IMR-90 (cell line): ENCODE measurements at regions not wholly inside any gene's neighbourhood (a gene's known extent, or its start where the extent isn't known, plus 50 kb on each side); places are given as distances from the start of the nearest gene placed in this dataset.

Experiments used
- ATAC-seq: fragments of 200-7000 bp; cut with Tn5 transposase; 2 replicates; pipeline ENCODE4 v1.9.1; 2020; ENCODE audit warnings: low read depth, mild to moderate bottlenecking, moderate library complexity
- BruUV-seq: library from RNA; stranded (reverse); fragments of 400-500 nt; replicated peaks from 2 replicates; lab custom pipeline; 2021; lab: Mats Ljungman, UMichigan
- CTCF ChIA-PET: fragments of 300-600 bp; formaldehyde crosslinking; extraction: SDS; loops from one replicate; lab custom pipeline; 2021; ENCODE audit warnings: antibody characterized with exemption; lab: Yijun Ruan, JAX
- POLR2A ChIA-PET: fragments of 300-600 bp; sonication (Branson Sonifier 250); formaldehyde crosslinking; loops from one replicate; lab custom pipeline; 2022; ENCODE audit warnings: antibody characterized with exemption; ENCODE audit not compliant: unreplicated experiment; lab: Charles Lee
- DNase-seq: peaks from one replicate; pipeline ENCODE4 v3.0.0; 2013
- H2AFZ ChIP-seq: replicated peaks from 2 replicates; pipeline ENCODE3; 2013; ENCODE audit warnings: low read length, mild to moderate bottlenecking; ENCODE audit not compliant: poor library complexity
- H2AK5ac ChIP-seq: 2 replicates; pipeline ENCODE4 v1.6.1; 2013; ENCODE audit warnings: low read depth, low read length, inconsistent platforms
- H2AK9ac ChIP-seq: replicated peaks from 2 replicates; pipeline ENCODE3; 2013; ENCODE audit warnings: mild to moderate bottlenecking, low read depth, low read length, moderate library complexity; ENCODE audit not compliant: poor library complexity
- H2BK120ac ChIP-seq: 2 replicates; pipeline ENCODE4 v1.6.1; 2013; ENCODE audit warnings: low read depth, low read length, inconsistent platforms
- H2BK15ac ChIP-seq: 3 replicates; pipeline ENCODE4 v1.6.1; 2013; ENCODE audit warnings: low read depth, low read length, inconsistent platforms
- H2BK20ac ChIP-seq: 2 replicates; pipeline ENCODE4 v1.6.1; 2013; ENCODE audit warnings: low read depth, mild to moderate bottlenecking, inconsistent platforms, low read length, moderate library complexity
- H2BK5ac ChIP-seq: 2 replicates; pipeline ENCODE4 v1.6.1; 2013; ENCODE audit warnings: mild to moderate bottlenecking, low read depth, low read length, inconsistent platforms; ENCODE audit not compliant: poor library complexity, severe bottlenecking
- H3K14ac ChIP-seq: replicated peaks from 2 replicates; pipeline ENCODE4 v1.6.1; 2013; ENCODE audit warnings: low read depth, low read length, inconsistent platforms
- H3K18ac ChIP-seq: 2 replicates; pipeline ENCODE4 v1.6.1; 2013; ENCODE audit warnings: low read depth, low read length, control low read depth
- H3K23ac ChIP-seq: 2 replicates; pipeline ENCODE4 v1.6.1; 2013; ENCODE audit warnings: low read depth, low read length, inconsistent platforms
- H3K27ac ChIP-seq: 2 replicates; pipeline ENCODE4 v1.5.1; 2013; ENCODE audit warnings: mild to moderate bottlenecking, control low read depth, low read length; ENCODE audit not compliant: insufficient read depth
- H3K27me3 ChIP-seq: 2 replicates; pipeline ENCODE4 v1.6.1; 2013; ENCODE audit warnings: low read length; ENCODE audit not compliant: control insufficient read depth, insufficient read depth
- H3K36me3 ChIP-seq: 2 replicates; pipeline ENCODE4 v1.6.1; 2013; ENCODE audit warnings: low read length, mixed read lengths; ENCODE audit not compliant: control insufficient read depth, insufficient read depth
- H3K4ac ChIP-seq: 2 replicates; pipeline ENCODE4 v1.6.1; 2013; ENCODE audit warnings: low read depth, low read length, inconsistent platforms
- H3K4me1 ChIP-seq: 2 replicates; pipeline ENCODE4 v1.6.1; 2013; ENCODE audit warnings: low read length, mixed read lengths; ENCODE audit not compliant: control insufficient read depth, insufficient read depth
- H3K4me2 ChIP-seq: 2 replicates; pipeline ENCODE4 v1.6.1; 2013; ENCODE audit warnings: low read depth, mild to moderate bottlenecking, control low read depth, low read length, moderate library complexity
- H3K4me3 ChIP-seq: 2 replicates; pipeline ENCODE4 v1.5.1; 2013; ENCODE audit warnings: low read depth, mild to moderate bottlenecking, control low read depth, low read length, moderate library complexity; ENCODE audit not compliant: insufficient read depth
- H3K56ac ChIP-seq: 2 replicates; pipeline ENCODE4 v1.6.1; 2013; ENCODE audit warnings: low read length, inconsistent platforms; ENCODE audit not compliant: insufficient read depth; ENCODE audit errors: extremely low read depth
- H3K79me1 ChIP-seq, 2 experiments: 2 replicates each; pipeline ENCODE4 v1.6.1; 2013; ENCODE audit warnings: low read length in 2 of 2, inconsistent platforms in 1 of 2, low read depth in 1 of 2
- H3K9ac ChIP-seq: 2 replicates; pipeline ENCODE4 v1.6.1; 2013; ENCODE audit warnings: low read depth, low read length, control low read depth
- H3K9me1 ChIP-seq: 2 replicates; pipeline ENCODE4 v1.6.1; 2013; ENCODE audit warnings: low read length, inconsistent platforms; ENCODE audit not compliant: insufficient read depth
- H3K9me3 ChIP-seq: 2 replicates; pipeline ENCODE4 v1.6.1; 2013; ENCODE audit warnings: low read length; ENCODE audit not compliant: control insufficient read depth, insufficient read depth
- H4K20me1 ChIP-seq: 2 replicates; pipeline ENCODE4 v1.6.1; 2013; ENCODE audit warnings: low read length, inconsistent platforms; ENCODE audit not compliant: insufficient read depth
- H4K5ac ChIP-seq: 2 replicates; pipeline ENCODE4 v1.6.1; 2013; ENCODE audit warnings: mild to moderate bottlenecking, low read depth, low read length, control low read depth
- H4K8ac ChIP-seq, 2 experiments: 2 replicates each; pipeline ENCODE4 v1.6.1; 2013; ENCODE audit warnings: low read depth in 2 of 2, low read length in 2 of 2, control low read depth in 1 of 2, inconsistent platforms in 1 of 2
- H4K91ac ChIP-seq: 2 replicates; pipeline ENCODE4 v1.6.1; 2013; ENCODE audit warnings: low read depth, low read length, inconsistent platforms; ENCODE audit not compliant: insufficient read depth
- BHLHE40 ChIP-seq: fragments of 150-350 bp; IDR thresholded peaks from 2 replicates; pipeline ENCODE4 v1.6.1; 2016; ENCODE audit warnings: mild to moderate bottlenecking, low read depth, low read length
- CEBPB ChIP-seq: IDR thresholded peaks from 2 replicates; pipeline ENCODE4 v1.6.1; 2012; ENCODE audit warnings: low read depth, low read length, improper control_type of control experiment
- MAFK ChIP-seq: IDR thresholded peaks from 2 replicates; pipeline ENCODE4 v1.6.1; 2012; ENCODE audit warnings: low read depth, low read length, improper control_type of control experiment
- NFE2L2 ChIP-seq: fragments of 150-350 bp; IDR thresholded peaks from 2 replicates; pipeline ENCODE4 v1.6.1; 2016; ENCODE audit warnings: low read depth, mild to moderate bottlenecking, low read length
- POLR2A ChIP-seq: IDR thresholded peaks from 2 replicates; pipeline ENCODE4 v1.6.1; 2012; ENCODE audit warnings: mild to moderate bottlenecking, low read depth, low read length
- RCOR1 ChIP-seq: IDR thresholded peaks from 2 replicates; pipeline ENCODE4 v1.6.1; 2012; ENCODE audit warnings: mild to moderate bottlenecking, low read length, improper control_type of control experiment; ENCODE audit not compliant: insufficient replicate concordance
- RFX5 ChIP-seq: IDR thresholded peaks from 2 replicates; pipeline ENCODE4 v1.8.0; 2012; ENCODE audit warnings: low read depth, mild to moderate bottlenecking, low read length, moderate library complexity
- SMC3 ChIP-seq: fragments of 150-350 bp; IDR thresholded peaks from 2 replicates; pipeline ENCODE4 v1.6.1; 2016; ENCODE audit warnings: low read depth, mild to moderate bottlenecking, antibody characterized with exemption, low read length, moderate library complexity
- USF2 ChIP-seq: fragments of 150-350 bp; IDR thresholded peaks from 2 replicates; pipeline ENCODE4 v1.6.1; 2017; ENCODE audit warnings: mild to moderate bottlenecking, antibody characterized with exemption, low read length, low read depth
- WGBS, 2 experiments: methylation state at CpG; one replicate each; pipeline versions ENCODE4 v1.1.5 to v1.1.7; 2013; ENCODE audit warnings: missing lambda C conversion rate in 2 of 2; ENCODE audit not compliant: insufficient read length in 1 of 2; ENCODE audit errors: extremely low coverage in 2 of 2; 5-methylcytosine and 5-hydroxymethylcytosine counted together
- dilution Hi-C: fragments of 300-500 bp; cut with HindIII; formaldehyde crosslinking; loops from one replicate; pipeline ENCODE4 v1.14.3; 2018; ENCODE audit warnings: low sequenced_read_pairs; ENCODE audit not compliant: unreplicated experiment
- in situ Hi-C: fragments of 300-500 bp; cut with MboI; formaldehyde crosslinking; loops from 3 replicates; pipeline ENCODE4 v1.14.3; 2019; ENCODE audit warnings: low sequenced_read_pairs, inconsistent platforms, mixed read lengths
- intact Hi-C: fragments of 100-400 bp; cut with micrococcal nuclease; formaldehyde crosslinking; loops from 2 replicates; pipeline ENCODE4 v1.10.0; 2022
- TF ChIP-seq, protein P1 (sequence below): conservative IDR thresholded peaks from 2 replicates; pipeline ENCODE4 v1.5.1; 2012; ENCODE audit warnings: mild to moderate bottlenecking, low read depth, low read length, improper control_type of control experiment

DNA sequence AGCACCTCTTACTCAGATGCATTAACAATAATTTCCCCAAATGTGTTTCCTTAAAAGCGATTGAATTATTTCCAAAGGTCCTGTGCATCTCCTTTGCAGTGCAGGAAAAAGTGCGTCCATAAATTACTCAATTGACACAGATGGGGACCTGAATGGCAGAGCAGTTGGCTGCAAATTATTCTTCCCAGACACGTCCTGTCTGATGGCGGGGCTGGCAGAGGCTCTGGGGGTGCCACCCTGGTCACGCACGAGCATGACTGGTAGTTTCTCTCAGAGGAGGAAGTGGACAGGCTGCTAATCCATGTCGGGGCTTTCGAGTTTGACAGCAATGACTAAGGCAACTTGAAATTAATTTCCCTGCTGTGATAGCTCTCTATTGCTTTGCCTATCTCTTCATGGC, 264.8 kb upstream of the BRINP1 start:
- Histone ChIP-seq H2AK9ac (no peak overlapping the region), H4K91ac (no peak overlapping the region), H3K27me3 (no peaks in the 10 kb centered on the region), H3K4me3 (no peak overlapping the region), H2BK5ac (no peak overlapping the region), H3K14ac (no peak overlapping the region), H3K23ac (no peak overlapping the region), H4K5ac (no peak overlapping the region), H2AFZ (no peak overlapping the region), H3K56ac (no peak overlapping the region), H3K4me2 (no peak overlapping the region), H3K27ac (no peak overlapping the region), H2BK15ac (no peak overlapping the region), H3K4ac (no peak overlapping the region), H4K8ac (no peak overlapping the region), H2BK120ac (no peak overlapping the region), H3K9ac (no peak overlapping the region), H3K36me3 (no peaks in the 10 kb centered on the region), H2BK20ac (no peak overlapping the region), H2AK5ac (no peak overlapping the region), H3K9me1 (no peaks in the 10 kb centered on the region), H3K79me1 (no peaks in the 10 kb centered on the region), H4K20me1 (no peaks in the 10 kb centered on the region), H3K4me1 (no peaks in the 10 kb centered on the region), H3K9me3 (peaks cover 15% of the 10 kb centered on the region), H3K18ac (no peak overlapping the region)
- ATAC-seq = no peak
- BruUV-seq = no TSS peak
- ChIA-PET POLR2A (no interaction called here), CTCF (no interaction called here)
- no peak for TF ChIP-seq POLR2A
- TF ChIP-seq, protein P1, sequence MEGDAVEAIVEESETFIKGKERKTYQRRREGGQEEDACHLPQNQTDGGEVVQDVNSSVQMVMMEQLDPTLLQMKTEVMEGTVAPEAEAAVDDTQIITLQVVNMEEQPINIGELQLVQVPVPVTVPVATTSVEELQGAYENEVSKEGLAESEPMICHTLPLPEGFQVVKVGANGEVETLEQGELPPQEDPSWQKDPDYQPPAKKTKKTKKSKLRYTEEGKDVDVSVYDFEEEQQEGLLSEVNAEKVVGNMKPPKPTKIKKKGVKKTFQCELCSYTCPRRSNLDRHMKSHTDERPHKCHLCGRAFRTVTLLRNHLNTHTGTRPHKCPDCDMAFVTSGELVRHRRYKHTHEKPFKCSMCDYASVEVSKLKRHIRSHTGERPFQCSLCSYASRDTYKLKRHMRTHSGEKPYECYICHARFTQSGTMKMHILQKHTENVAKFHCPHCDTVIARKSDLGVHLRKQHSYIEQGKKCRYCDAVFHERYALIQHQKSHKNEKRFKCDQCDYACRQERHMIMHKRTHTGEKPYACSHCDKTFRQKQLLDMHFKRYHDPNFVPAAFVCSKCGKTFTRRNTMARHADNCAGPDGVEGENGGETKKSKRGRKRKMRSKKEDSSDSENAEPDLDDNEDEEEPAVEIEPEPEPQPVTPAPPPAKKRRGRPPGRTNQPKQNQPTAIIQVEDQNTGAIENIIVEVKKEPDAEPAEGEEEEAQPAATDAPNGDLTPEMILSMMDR = no peak
- TF ChIP-seq RFX5 = no peak
- no peak for TF ChIP-seq NFE2L2
- no peak for TF ChIP-seq CEBPB
- TF ChIP-seq USF2 = no peak
- TF ChIP-seq RCOR1 = no peak
- TF ChIP-seq SMC3 = no peak
- no peak for TF ChIP-seq BHLHE40
- no peak for TF ChIP-seq MAFK
- no peak for DNase-seq
- dilution Hi-C loops (no loop called here), intact Hi-C loops (no loop called here), in situ Hi-C loops (no loop called here)
- WGBS, 2 experiments = 40% methylated on average over 1 of the region's 8 CpGs; no CpG with 5 or more reads in 1 of the 2 experiments
